GM12892 (cell line): ENCODE measurements at regions not wholly inside any gene's neighbourhood (a gene's known extent, or its start where the extent isn't known, plus 50 kb on each side); places are given as distances from the start of the nearest gene placed in this dataset.

ENCODE experiments used
- POLR2A ChIP-seq: IDR thresholded peaks from 2 replicates; pipeline ENCODE4 v1.6.1; 2011; ENCODE audit warnings: low read depth, low read length, control low read depth
- POLR2AphosphoS5 ChIP-seq: IDR thresholded peaks from 2 replicates; pipeline ENCODE4 v1.6.1; 2011; ENCODE audit warnings: low read depth, low read length, control low read depth

- TF ChIP-seq POLR2A (no peak), POLR2AphosphoS5 (no peak)
These were observed 69.2 kb upstream of the CDYL start for GRCh38 chr6:4707011-4707410.
